ENCODE measurements at regions not wholly inside any gene's neighbourhood (a gene's known extent, or its start where the extent isn't known, plus 50 kb on each side); places are given as distances from the start of the nearest gene placed in this dataset.

GRCh38 chr5:2102819-2103776 lies 220.4 kb upstream of the IRX4 start:
- DNase-seq (ENCODE audit: extremely low spot score, unreplicated experiment): no peak
- Mint-ChIP-seq H3K27ac (ENCODE audit: unreplicated experiment) (no peak overlapping the region), H3K36me3 (ENCODE audit: unreplicated experiment) (no peaks in the 10 kb centered on the region), H3K4me3 (ENCODE audit: unreplicated experiment) (no peak overlapping the region), H3K27me3 (ENCODE audit: unreplicated experiment) (no peaks in the 10 kb centered on the region), H3K9me3 (ENCODE audit: unreplicated experiment) (peaks cover 16% of the 10 kb centered on the region), H3K4me1 (ENCODE audit: unreplicated experiment) (no peaks in the 10 kb centered on the region)
- no peak for TF ChIP-seq CTCF (IDR thresholded peaks at IDR 0.05)

GRCh38 chr5:2101685-2102084 lies 219.0 kb upstream of the IRX4 start:
- no peak overlapping the region for H3K27ac Mint-ChIP-seq (ENCODE audit: unreplicated experiment)
- TF ChIP-seq CTCF (IDR thresholded peaks at IDR 0.05): no peak
- H3K36me3 Mint-ChIP-seq (ENCODE audit: unreplicated experiment): no peaks in the 10 kb centered on the region
- no peaks in the 10 kb centered on the region for H3K27me3 Mint-ChIP-seq (ENCODE audit: unreplicated experiment)
- no peak for DNase-seq (ENCODE audit: extremely low spot score, unreplicated experiment)
- no peak overlapping the region for H3K4me3 Mint-ChIP-seq (ENCODE audit: unreplicated experiment)
- no peaks in the 10 kb centered on the region for H3K4me1 Mint-ChIP-seq (ENCODE audit: unreplicated experiment)
- H3K9me3 Mint-ChIP-seq (ENCODE audit: unreplicated experiment): peaks cover 15% of the 10 kb centered on the region

GRCh38 chr5:2096887-2097505 lies 214.3 kb upstream of the IRX4 start:
- Mint-ChIP-seq H3K27me3 (ENCODE audit: unreplicated experiment) (no peaks in the 10 kb centered on the region), H3K9me3 (ENCODE audit: unreplicated experiment) (peaks cover 8% of the 10 kb centered on the region), H3K36me3 (ENCODE audit: unreplicated experiment) (no peaks in the 10 kb centered on the region), H3K4me1 (ENCODE audit: unreplicated experiment) (peaks cover 6% of the 10 kb centered on the region), H3K4me3 (ENCODE audit: unreplicated experiment) (no peak overlapping the region), H3K27ac (ENCODE audit: unreplicated experiment) (no peak overlapping the region)
- DNase-seq (ENCODE audit: extremely low spot score, unreplicated experiment): no peak
- TF ChIP-seq CTCF (IDR thresholded peaks at IDR 0.05): no peak

GRCh38 chr5:2095011-2095410 lies 212.3 kb upstream of the IRX4 start:
- Mint-ChIP-seq H3K9me3 (ENCODE audit: unreplicated experiment) (peaks cover 3% of the 10 kb centered on the region), H3K36me3 (ENCODE audit: unreplicated experiment) (no peaks in the 10 kb centered on the region), H3K27ac (ENCODE audit: unreplicated experiment) (peak overlapping the region; percentile 27), H3K4me1 (ENCODE audit: unreplicated experiment) (peaks cover 6% of the 10 kb centered on the region), H3K27me3 (ENCODE audit: unreplicated experiment) (no peaks in the 10 kb centered on the region), H3K4me3 (ENCODE audit: unreplicated experiment) (no peak overlapping the region)
- TF ChIP-seq CTCF (IDR thresholded peaks at IDR 0.05): no peak
- DNase-seq (ENCODE audit: extremely low spot score, unreplicated experiment): no peak

- Mint-ChIP-seq H3K4me1 (ENCODE audit: unreplicated experiment) (peaks cover 6% of the 10 kb centered on the region), H3K36me3 (ENCODE audit: unreplicated experiment) (no peaks in the 10 kb centered on the region), H3K4me3 (ENCODE audit: unreplicated experiment) (no peak overlapping the region), H3K27me3 (ENCODE audit: unreplicated experiment) (no peaks in the 10 kb centered on the region), H3K27ac (ENCODE audit: unreplicated experiment) (peak overlapping the region; percentile 14), H3K9me3 (ENCODE audit: unreplicated experiment) (peaks cover 3% of the 10 kb centered on the region)
- no peak for DNase-seq (ENCODE audit: extremely low spot score, unreplicated experiment)
- no peak for TF ChIP-seq CTCF (IDR thresholded peaks at IDR 0.05)
These were observed 211.9 kb upstream of the IRX4 start for GRCh38 chr5:2094616-2094995.
